GM12873 (cell line): ENCODE measurements at regions not wholly inside any gene's neighbourhood (a gene's known extent, or its start where the extent isn't known, plus 50 kb on each side); places are given as distances from the start of the nearest gene placed in this dataset.

Source experiments
- CTCF ChIP-seq: IDR thresholded peaks from 2 replicates; pipeline ENCODE4 v1.5.1; 2012; ENCODE audit warnings: low read depth, mild to moderate bottlenecking, moderate library complexity, low read length, control low read depth; ENCODE audit not compliant: insufficient read depth; ENCODE audit errors: missing control alignments

GRCh38 chr9:27933210-27934025, 360.1 kb upstream of the C9orf72 start:
- TF ChIP-seq CTCF = no peak

- no peak for TF ChIP-seq CTCF
Measured at GRCh38 chr9:27934471-27934870, 361.2 kb upstream of the C9orf72 start.

- no peak for TF ChIP-seq CTCF
Measured at GRCh38 chr9:27939186-27939585, 365.9 kb upstream of the C9orf72 start.

- no peak for TF ChIP-seq CTCF
Measured at GRCh38 chr9:27940535-27940934, 367.3 kb upstream of the C9orf72 start.

- no peak for TF ChIP-seq CTCF
Measured at GRCh38 chr9:27943501-27943900, 370.2 kb upstream of the C9orf72 start.

- TF ChIP-seq CTCF = no peak
Measured at GRCh38 chr9:27945386-27945785, 372.1 kb upstream of the C9orf72 start.

GRCh38 chr9:27950382-27950781, 377.1 kb upstream of the C9orf72 start:
- no peak for TF ChIP-seq CTCF
